Sigmoid colon (tissue), 4 donors: ENCODE measurements at regions not wholly inside any gene's neighbourhood (a gene's known extent, or its start where the extent isn't known, plus 50 kb on each side); places are given as distances from the start of the nearest gene placed in this dataset.

ENCODE experiments used
- CTCF ChIP-seq, 4 experiments: fragments of 450-650 bp in 3 of 4; fragments of 200-600 bp in 1 of 4; IDR thresholded peaks; one replicate each; pipeline ENCODE4 v1.5.1; 2016 to 2019; ENCODE audit warnings: antibody characterized with exemption in 4 of 4, mild to moderate bottlenecking in 3 of 4, moderate library complexity in 2 of 4
- EP300 ChIP-seq, 4 donors: sonication (generic); formaldehyde crosslinking; IDR thresholded peaks; one replicate each; pipeline ENCODE4 v1.6.1; 2017; ENCODE audit warnings: antibody characterized with exemption in 4 of 4

DNA sequence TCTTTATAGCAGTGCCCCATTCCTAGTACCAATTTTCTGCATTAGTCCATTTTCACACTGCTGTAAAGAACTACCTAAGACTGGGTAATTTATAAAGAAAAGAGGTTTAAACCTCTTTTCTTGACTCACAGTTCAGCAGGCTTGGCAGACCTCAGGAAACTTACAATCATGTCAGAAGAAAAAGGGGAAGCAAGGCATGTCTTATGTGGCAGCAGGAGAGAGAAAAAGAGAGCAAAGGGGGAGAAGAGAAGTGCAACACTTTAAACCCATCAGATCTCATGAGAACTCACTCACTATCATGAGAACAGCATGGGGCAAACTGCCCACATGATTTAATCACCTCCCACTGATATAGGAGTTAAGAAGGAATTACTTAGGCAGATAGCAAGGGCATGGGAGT is 101.6 kb upstream of the PLEKHG7 start:
- TF ChIP-seq EP300 (IDR thresholded peaks at IDR 0.05) (no peak), CTCF (IDR thresholded peaks at IDR 0.05) (no peak)
